ENCODE measurements at regions not wholly inside any gene's neighbourhood (a gene's known extent, or its start where the extent isn't known, plus 50 kb on each side); places are given as distances from the start of the nearest gene placed in this dataset.

- no TSS peak for BruUV-seq (replicated peaks)
- ChIA-PET RAD21 (ENCODE audit: low non-redundant PET in 1 of 2, low total read pairs in 2 of 2, uncharacterized antibody in 2 of 2, unreplicated experiment in 2 of 2) (no interaction called here), POLR2A (no interaction called here), CTCF (no interaction called here)
- ATAC-seq (no peak), DNase-seq (ENCODE audit: low read depth, low spot score) (no peak)
- Histone ChIP-seq H4K20me1 (ENCODE audit: insufficient read depth) (no peaks in the 10 kb centered on the region), H3K27me3 (ENCODE audit: insufficient read depth, low read length) (no peaks in the 10 kb centered on the region), H2AFZ (ENCODE audit: low read depth, low read length, poor library complexity, severe bottlenecking) (no peak overlapping the region), H3K4me2 (ENCODE audit: low read length) (no peak overlapping the region), H3K79me2 (ENCODE audit: insufficient read depth, low read length) (no peaks in the 10 kb centered on the region), H3K27ac (ENCODE audit: low read depth, low read length) (no peak overlapping the region), H3K4me3 (replicated peaks in 1 of 2; ENCODE audit: low read depth in 1 of 2, low read length in 2 of 2) (no peak overlapping the region), H3K36me3 (ENCODE audit: control insufficient read depth in 1 of 2, insufficient read depth in 2 of 2, low read length in 2 of 2) (no peaks in the 10 kb centered on the region), H3K9me2 (ENCODE audit: insufficient read depth) (no peaks in the 10 kb centered on the region), H3K9ac (ENCODE audit: low read length) (no peak overlapping the region), H3K4me1 (ENCODE audit: control insufficient read depth in 1 of 2, insufficient read depth in 2 of 2, low read length in 2 of 2) (peaks cover 0 to 13% of the 10 kb centered on the region in 2 experiments; a peak in 2 of 4 replicates), H3K9me3 (ENCODE audit: control insufficient read depth in 1 of 2, insufficient read depth in 1 of 2, low read depth in 1 of 2, low read length in 2 of 2) (no peaks in the 10 kb centered on the region; a peak in 1 of 4 replicates)
- intact Hi-C loops (cut with micrococcal nuclease) = no loop called here
- TF ChIP-seq TCF7L2 (IDR thresholded peaks at IDR 0.05; ENCODE audit: borderline replicate concordance, extremely low read depth, insufficient read depth, insufficient read length) (no peak), EZH2 (IDR thresholded peaks at IDR 0.05) (no peak), POLR2AphosphoS5 (IDR thresholded peaks at IDR 0.05; ENCODE audit: low read depth, low read length) (no peak), CEBPB (IDR thresholded peaks at IDR 0.05; ENCODE audit: low read depth) (no peak), JUND (IDR thresholded peaks at IDR 0.05) (no peak), SRF (IDR thresholded peaks at IDR 0.05; ENCODE audit: low read depth) (no peak), ATF3 (IDR thresholded peaks at IDR 0.05) (no peak), MAX (IDR thresholded peaks at IDR 0.05) (no peak), EZH2phosphoT487 (IDR thresholded peaks at IDR 0.05; ENCODE audit: borderline replicate concordance) (no peak), FOSL1 (IDR thresholded peaks at IDR 0.05; ENCODE audit: low read depth) (no peak), CTCF (IDR thresholded peaks at IDR 0.05 in 2 of 3, conservative IDR thresholded peaks at IDR 0.05 in 1 of 3; ENCODE audit: borderline replicate concordance in 1 of 3, insufficient read depth in 1 of 3, low read depth in 2 of 3, low read length in 2 of 3) (no peak), ZFX (IDR thresholded peaks at IDR 0.05) (no peak), CBX3 (IDR thresholded peaks at IDR 0.05; ENCODE audit: low read depth) (no peak), SIN3A (IDR thresholded peaks at IDR 0.05; ENCODE audit: low read depth) (no peak), EGR1 (IDR thresholded peaks at IDR 0.05; ENCODE audit: low read depth) (no peak)
Observed at GRCh38 chr10:79018521-79019011, 50.2 kb upstream of the ZMIZ1 start.

Data from HCT116 (cell line).